OCI-LY7 (cell line): ENCODE measurements at regions not wholly inside any gene's neighbourhood (a gene's known extent, or its start where the extent isn't known, plus 50 kb on each side); places are given as distances from the start of the nearest gene placed in this dataset.

Experiments
- CTCF ChIP-seq: fragments of 200-600 bp; sonication (generic); conservative IDR thresholded peaks from 2 replicates; pipeline ENCODE4 v1.5.1; 2014; ENCODE audit warnings: mild to moderate bottlenecking, antibody characterized with exemption, low read length, moderate library complexity, mixed read lengths
- EZH2phosphoT487 ChIP-seq: fragments of 200-600 bp; sonication (generic); IDR thresholded peaks from 2 replicates; pipeline ENCODE4 v1.6.1; 2018; ENCODE audit warnings: low read depth, borderline replicate concordance, mild to moderate bottlenecking, mixed run types, antibody characterized with exemption, low read length, moderate library complexity, mixed read lengths

- TF ChIP-seq CTCF: no peak
- no peak for TF ChIP-seq EZH2phosphoT487
Measured at GRCh38 chr20:7470912-7471311, 469.3 kb downstream of the HAO1 start.
